HG03108 (cell line): ENCODE measurements at regions not wholly inside any gene's neighbourhood (a gene's known extent, or its start where the extent isn't known, plus 50 kb on each side); places are given as distances from the start of the nearest gene placed in this dataset.
"Not testable (repeated sequence)": the region's sequence is repeated elsewhere in the genome, so short reads cannot be mapped to it uniquely, and the experiment has no call there.

Experiments
- ATAC-seq: cut with Tn5 transposase; IDR thresholded peaks from one replicate; pipeline ENCODE4 v1.9.1; 2021; ENCODE audit warnings: moderate library complexity; ENCODE audit not compliant: unreplicated experiment

DNA sequence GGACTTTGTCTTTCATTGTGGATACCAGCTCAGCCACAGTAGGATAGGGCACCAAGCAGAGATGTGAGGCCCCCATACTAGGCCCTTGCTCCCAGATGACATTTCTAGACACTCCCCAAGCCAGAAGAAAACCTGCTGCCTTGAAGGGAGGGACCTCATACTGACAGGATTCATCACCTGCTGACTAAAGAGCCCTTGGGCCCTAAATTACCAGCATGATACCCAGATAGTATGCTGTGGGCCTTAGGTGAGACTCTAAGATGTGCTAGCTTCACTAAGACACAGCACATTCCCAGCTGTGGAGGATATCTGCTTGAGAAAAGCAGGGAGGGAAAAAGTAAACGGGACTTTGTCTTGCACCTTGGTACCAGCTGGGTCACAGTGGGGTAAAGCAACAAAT lies 324.0 kb downstream of the TBL1XR1 start:
- ATAC-seq, result no peak

DNA sequence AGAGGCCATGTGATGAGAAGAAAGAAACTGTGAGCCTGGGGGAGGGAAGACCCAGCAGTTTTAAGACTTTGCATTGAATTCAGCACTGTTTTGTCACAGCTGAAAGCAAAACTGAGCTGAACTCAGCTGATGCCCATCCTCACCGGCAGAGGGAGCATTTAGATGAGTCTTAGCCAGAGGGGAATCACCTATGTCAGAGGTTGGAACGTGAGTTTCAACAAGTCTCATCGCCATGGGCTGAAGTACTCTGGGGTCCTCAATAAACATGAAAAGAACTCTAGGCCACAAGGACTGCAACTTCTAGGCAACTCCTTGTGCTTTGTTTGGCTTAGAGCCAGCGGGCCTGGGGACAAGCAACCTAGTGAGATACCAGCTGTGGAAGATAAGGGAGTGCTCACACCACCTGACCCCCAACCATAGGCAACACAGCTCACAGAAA lies 324.5 kb downstream of the TBL1XR1 start:
- peak; percentile 93 for ATAC-seq

GRCh38 chr3:176870451-176870850 lies 326.8 kb downstream of the TBL1XR1 start:
- no peak for ATAC-seq

GRCh38 chr3:176867681-176868663 lies 329.3 kb downstream of the TBL1XR1 start:
- ATAC-seq, result no peak

GRCh38 chr3:176861137-176861536 lies 336.1 kb downstream of the TBL1XR1 start:
- no peak for ATAC-seq

- no peak for ATAC-seq
These were observed 340.6 kb downstream of the TBL1XR1 start for GRCh38 chr3:176856721-176857120.

DNA sequence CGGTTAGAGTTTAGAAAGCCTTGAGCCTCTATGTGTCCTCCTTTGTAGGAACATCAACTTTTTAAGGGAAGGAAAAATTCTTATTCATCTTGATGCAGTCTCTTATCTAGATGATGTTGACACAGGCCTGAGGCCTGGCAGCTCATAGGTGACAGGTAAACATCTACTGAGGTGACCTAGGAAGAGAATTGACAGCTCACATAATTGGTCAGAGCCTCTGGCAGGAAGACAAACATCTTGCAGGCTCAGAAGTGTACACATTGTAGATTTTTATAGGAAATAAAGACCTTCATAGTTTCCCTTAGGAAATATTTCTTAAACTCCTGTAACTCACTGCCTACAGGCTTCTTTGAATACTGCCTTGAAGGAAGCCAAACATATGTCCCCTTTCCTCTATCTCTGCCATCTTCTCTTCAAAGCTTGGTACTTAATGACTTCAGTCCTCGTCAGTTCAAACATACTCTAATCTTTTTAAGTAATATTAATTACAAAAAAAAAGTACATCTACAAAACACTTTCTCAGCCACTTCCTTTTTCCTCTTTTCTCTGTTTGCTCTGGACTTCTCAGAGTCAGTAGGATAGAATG lies 341.3 kb downstream of the TBL1XR1 start:
- no peak for ATAC-seq

GRCh38 chr3:176855213-176855612 lies 342.1 kb downstream of the TBL1XR1 start:
- no peak for ATAC-seq

- ATAC-seq, result no peak
These were observed 346.8 kb downstream of the TBL1XR1 start for GRCh38 chr3:176850498-176850897.

DNA sequence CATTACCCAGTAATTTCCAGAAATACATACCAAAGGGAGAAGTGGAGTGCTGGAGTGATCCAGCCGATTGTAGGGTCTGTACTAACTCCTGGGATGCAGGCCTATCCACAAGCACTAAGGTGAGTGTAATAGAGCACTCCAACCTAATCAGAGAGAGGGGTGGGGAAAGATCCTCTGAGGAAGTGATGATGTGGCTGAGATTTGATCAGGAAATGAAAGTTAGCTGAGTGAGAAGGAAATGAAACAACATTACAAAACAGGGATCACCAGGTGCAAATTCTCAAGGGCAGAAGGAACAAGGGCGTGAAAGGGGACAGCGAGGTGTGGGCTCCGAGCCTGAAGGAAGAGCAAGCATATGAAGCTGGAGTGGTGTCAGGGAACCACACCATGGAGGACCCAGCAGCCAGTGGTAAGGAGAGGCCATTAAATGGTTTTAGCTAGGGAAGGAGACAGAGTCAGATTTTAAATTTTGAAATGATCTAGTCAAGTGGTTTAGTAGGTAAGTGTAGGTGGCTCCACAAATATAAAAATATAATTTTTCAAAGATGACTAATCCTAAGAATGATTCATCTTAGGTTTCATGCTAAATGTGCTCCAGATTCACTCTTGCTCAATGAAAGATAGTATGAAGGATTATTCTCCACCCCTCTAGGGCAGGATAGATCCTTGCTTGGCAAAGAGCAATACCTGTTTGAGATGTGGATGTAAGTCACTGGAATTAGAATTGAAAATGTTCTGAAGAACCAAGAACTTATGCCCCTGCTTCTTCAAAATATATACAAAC lies 348.7 kb downstream of the TBL1XR1 start:
- ATAC-seq, result no peak

GRCh38 chr3:176842914-176843313 lies 354.4 kb downstream of the TBL1XR1 start:
- ATAC-seq, result no peak

- no peak for ATAC-seq
These were observed 356.5 kb downstream of the TBL1XR1 start for GRCh38 chr3:176840641-176841286.

DNA sequence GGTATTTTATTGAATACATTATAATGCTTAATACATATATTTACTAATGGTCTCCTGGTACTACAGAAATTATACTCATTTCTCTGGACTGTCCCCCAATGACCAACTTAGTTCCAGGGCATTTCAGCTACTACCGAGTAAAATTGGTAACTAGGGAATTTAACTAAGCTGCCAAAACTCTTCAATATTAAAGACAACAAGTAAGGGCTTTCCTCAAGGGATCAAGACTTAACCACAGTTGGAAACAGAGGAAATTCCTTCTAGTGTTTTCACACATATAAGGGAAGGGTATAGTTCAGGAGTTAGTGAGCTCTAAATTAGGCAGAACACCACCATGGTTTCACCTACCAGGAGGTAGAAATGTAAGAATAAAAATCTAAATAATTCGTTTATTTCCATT lies 357.4 kb downstream of the TBL1XR1 start:
- no peak for ATAC-seq

DNA sequence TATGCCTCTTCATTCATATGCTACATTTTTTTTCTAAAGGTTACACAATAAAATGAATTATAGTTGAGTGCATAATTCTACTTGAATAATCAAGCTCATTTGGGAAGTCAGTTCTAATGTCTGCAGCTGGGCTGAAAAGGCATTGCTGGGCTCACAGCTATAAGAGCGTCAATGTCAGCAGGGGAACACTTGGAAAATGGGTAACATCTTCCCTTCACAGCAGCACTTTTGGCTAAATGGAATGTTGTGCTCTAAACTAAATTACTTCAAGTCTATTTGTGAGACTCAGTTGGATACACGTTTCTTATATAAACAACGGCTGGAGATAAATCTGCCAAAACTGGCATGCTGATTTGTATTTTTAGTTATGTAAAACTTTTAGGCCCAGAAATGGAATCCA lies 357.8 kb downstream of the TBL1XR1 start:
- ATAC-seq, result no peak

DNA sequence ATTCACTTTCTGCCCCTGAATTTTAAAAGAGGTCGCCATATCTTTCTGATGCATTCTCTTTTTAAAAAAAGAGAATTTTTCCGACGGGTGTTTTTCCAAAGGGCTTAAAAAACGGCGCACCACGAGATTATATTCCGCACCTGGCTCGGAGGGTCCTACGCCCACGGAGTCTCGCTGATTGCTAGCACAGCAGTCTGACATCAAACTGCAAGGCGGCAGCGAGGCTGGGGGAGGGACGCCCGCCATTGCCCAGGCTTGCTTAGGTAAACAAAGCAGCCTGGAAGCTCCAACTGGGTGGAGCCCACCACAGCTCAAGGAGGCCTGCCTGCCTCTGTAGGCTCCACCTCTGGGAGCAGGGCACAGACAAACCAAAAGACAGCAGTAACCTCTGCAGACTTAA lies 370.0 kb downstream of the TBL1XR1 start:
- not testable (repeated sequence) for ATAC-seq

- ATAC-seq, result no peak
These were observed 372.5 kb downstream of the TBL1XR1 start for GRCh38 chr3:176824811-176825210.

DNA sequence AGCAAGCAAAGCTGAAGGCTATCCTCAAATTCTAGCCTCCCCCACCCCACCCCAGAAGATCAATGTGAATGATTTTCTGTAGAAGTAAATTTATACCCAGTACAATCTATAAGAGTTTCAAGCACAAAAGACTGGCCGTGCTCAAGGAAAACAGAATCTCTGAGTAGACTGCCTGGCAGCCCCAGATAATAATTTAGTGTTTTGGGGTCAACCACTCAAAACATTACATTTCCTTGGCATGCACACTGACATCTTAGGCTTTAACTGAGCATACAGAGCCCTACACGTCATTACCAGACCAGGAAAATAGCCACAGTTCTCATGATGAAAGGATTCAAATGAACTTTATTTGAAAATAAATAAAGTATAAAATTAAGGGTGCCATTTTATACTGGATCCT lies 376.5 kb downstream of the TBL1XR1 start:
- ATAC-seq, result no peak

- no peak for ATAC-seq
These were observed 380.3 kb downstream of the TBL1XR1 start for GRCh38 chr3:176816937-176817336.

DNA sequence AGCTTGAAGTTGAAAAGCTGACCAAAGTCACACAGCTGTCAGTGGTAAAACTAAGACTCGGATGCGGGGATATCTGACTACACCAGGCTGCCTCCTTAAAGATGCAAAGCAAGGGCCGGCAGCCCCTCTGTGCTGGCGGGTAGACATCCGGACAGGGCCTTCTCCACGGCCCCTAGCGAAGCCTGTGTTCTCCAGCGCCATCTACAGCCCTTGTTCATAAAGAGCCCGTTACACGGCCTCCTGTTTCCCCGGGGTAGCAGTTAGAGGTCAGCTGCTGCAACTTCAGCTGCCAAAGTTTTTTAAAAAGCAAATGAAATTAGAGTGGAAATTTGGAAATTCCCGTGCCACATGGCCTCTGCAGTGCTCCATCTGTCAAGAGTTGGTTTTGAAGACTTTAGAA lies 383.0 kb downstream of the TBL1XR1 start:
- ATAC-seq, result peak; percentile 95

GRCh38 chr3:176807938-176808337 lies 389.3 kb downstream of the TBL1XR1 start:
- ATAC-seq, result no peak

DNA sequence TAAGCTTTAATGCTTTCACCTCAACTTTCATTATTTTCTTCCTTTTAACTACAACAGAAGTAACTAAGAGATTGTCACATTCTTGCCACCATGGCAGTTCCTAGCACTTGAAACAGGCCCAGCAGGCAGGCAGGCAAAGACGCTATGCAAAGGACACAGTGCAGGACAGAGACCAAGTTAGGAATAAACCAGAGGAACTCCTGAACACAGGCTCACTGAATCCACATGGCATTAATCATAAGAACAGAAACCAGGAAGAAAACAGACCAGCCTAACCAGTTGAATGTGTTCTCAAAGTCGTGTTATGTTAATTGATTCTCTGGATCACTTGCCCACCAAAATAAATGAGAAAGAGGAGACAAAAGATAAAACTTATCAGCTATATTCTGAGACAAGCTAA lies 397.6 kb downstream of the TBL1XR1 start:
- ATAC-seq, result no peak
